BLaER1 treated with 17β-estradiol and CSF1 and Interleukin-3, amounts not matched to agents 10 nM and 100 nM (cell line): ENCODE measurements at regions not wholly inside any gene's neighbourhood (a gene's known extent, or its start where the extent isn't known, plus 50 kb on each side); places are given as distances from the start of the nearest gene placed in this dataset.

Experiments
- H3K27ac ChIP-seq, 11 experiments: shearing (Covaris generic); formaldehyde crosslinking; 2 replicates each; pipeline ENCODE4 v1.8.1; 2022
- H3K27me3 ChIP-seq, 11 experiments: shearing (Covaris generic); formaldehyde crosslinking; 2 replicates each; pipeline ENCODE4 v1.8.1; 2022
- H3K36me3 ChIP-seq, 11 experiments: shearing (Covaris generic); formaldehyde crosslinking; 2 replicates each; pipeline ENCODE4 v1.8.1; 2022
- H3K4me1 ChIP-seq, 10 experiments: shearing (Covaris generic); formaldehyde crosslinking; 2 replicates each; pipeline ENCODE4 v1.8.1; 2022
- H3K4me2 ChIP-seq, 11 experiments: shearing (Covaris generic); formaldehyde crosslinking; 2 replicates each; pipeline ENCODE4 v1.8.1; 2022
- H3K4me3 ChIP-seq, 10 experiments: shearing (Covaris generic); formaldehyde crosslinking; 2 replicates each; pipeline ENCODE4 v1.8.1; 2022
- H3K9ac ChIP-seq, 11 experiments: shearing (Covaris generic); formaldehyde crosslinking; 2 replicates each; pipeline ENCODE4 v1.8.1; 2022
- H3K9me3 ChIP-seq, 11 experiments: shearing (Covaris generic); formaldehyde crosslinking; replicated peaks in 1 of 11; 2 replicates each; pipeline ENCODE4 v1.8.1; 2022
- H4K20me1 ChIP-seq, 11 experiments: shearing (Covaris generic); formaldehyde crosslinking; 2 replicates each; pipeline ENCODE4 v1.8.1; 2022
- Cebpa-rat ChIP-seq, 11 experiments: shearing (Covaris generic); IDR thresholded peaks; 2 replicates each; pipeline ENCODE4 v1.8.1; 2022

DNA sequence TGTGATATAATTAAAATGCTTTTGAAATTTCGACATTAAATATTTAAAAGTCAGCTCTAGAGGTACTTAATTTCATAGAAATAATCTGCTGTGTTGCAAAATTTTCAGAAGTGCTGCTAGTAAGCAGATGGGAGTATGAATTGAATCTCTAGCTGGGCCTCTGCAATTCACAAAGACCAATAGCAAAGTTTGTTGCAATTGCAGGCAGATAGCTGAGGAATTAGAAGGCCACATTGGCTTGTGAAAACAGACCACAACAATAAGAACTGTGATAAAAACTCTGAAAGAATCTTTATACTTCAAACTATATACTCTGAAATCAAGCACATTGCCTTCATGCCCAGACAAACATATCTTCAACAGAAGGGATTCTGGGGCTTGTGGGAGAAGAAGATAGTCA lies 636.3 kb upstream of the SOX9 start:
- Histone ChIP-seq H3K4me2 (no peak overlapping the region), H3K4me1 (no peaks in the 10 kb centered on the region), H3K27me3 (no peaks in the 10 kb centered on the region), H3K36me3 (no peaks in the 10 kb centered on the region), H4K20me1 (no peaks in the 10 kb centered on the region), H3K9me3 (no peaks in the 10 kb centered on the region), H3K9ac (no peak overlapping the region), H3K27ac (no peak overlapping the region), H3K4me3 (no peak overlapping the region)
- TF ChIP-seq Cebpa-rat (IDR thresholded peaks at IDR 0.05), result no peak

DNA sequence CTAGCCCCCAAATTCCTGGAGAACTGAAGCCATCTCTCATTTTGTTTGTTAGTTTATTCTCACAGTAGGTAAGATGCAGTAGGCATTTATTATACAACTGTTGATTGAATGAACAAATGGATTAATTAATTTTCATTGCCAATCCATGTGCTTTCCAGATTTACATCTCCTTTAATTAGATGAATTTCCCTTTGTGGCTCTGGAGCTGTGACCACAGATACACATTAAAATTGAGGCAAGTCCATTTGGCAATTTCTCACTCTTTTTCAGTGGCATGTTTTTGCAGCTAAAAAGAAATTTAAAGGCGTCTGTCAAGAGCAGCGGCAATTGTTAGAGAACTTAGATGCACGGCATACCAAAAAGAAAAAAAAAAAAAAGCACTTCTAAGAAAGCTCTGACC lies 635.4 kb upstream of the SOX9 start:
- Histone ChIP-seq H4K20me1 (no peaks in the 10 kb centered on the region), H3K9ac (no peak overlapping the region), H3K27ac (no peak overlapping the region), H3K4me3 (no peak overlapping the region), H3K27me3 (no peaks in the 10 kb centered on the region), H3K4me1 (no peaks in the 10 kb centered on the region), H3K36me3 (no peaks in the 10 kb centered on the region), H3K4me2 (no peak overlapping the region), H3K9me3 (no peaks in the 10 kb centered on the region)
- no peak for TF ChIP-seq Cebpa-rat (IDR thresholded peaks at IDR 0.05)

DNA sequence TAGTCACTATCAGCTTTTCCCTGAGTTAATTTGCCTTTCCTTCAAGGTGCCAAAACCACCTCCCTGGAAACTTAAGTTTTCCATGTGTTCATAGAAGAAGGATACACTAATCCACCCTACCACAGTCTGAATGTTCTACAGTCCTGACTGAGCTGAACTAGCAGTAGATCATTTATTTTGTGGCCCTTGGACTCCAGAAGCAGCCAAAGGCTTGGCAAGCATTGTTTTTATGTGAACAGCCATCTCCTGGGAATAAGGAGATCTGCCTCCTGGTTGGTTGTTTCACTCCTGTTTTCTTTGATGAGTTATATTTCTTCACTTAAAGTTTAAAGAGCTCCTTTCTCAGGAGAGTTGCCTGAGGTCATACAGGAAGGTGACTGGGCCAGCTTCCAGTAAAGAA lies 634.6 kb upstream of the SOX9 start:
- H3K36me3 ChIP-seq, result no peaks in the 10 kb centered on the region
- no peaks in the 10 kb centered on the region for H3K4me1 ChIP-seq
- H3K4me2 ChIP-seq, result no peak overlapping the region
- no peaks in the 10 kb centered on the region for H3K9me3 ChIP-seq
- H4K20me1 ChIP-seq, result no peaks in the 10 kb centered on the region
- no peak overlapping the region for H3K9ac ChIP-seq
- TF ChIP-seq Cebpa-rat (IDR thresholded peaks at IDR 0.05), result no peak
- H3K27me3 ChIP-seq, result no peaks in the 10 kb centered on the region
- no peak overlapping the region for H3K4me3 ChIP-seq
- no peak overlapping the region for H3K27ac ChIP-seq

DNA sequence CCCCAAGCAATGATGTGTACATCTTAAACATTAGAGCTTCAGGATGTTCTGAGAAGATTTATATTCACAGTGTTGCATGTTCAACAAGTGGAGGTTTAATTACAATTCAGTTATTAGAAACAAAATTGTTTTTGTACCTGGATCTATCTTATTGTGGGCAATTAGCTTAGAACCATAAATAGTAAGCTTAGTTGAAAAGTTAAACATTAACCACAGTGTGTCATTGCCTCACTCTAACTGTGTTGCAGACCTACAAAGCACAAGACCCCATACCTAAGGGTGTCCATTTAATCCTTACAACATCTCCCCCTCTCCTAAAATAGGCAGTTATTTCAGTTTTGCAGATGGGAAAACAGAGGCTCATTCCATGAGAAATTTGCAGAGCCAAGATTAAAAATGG lies 632.0 kb upstream of the SOX9 start:
- H3K4me3 ChIP-seq, result no peak overlapping the region
- H3K9ac ChIP-seq, result no peak overlapping the region
- no peak overlapping the region for H3K4me2 ChIP-seq
- no peaks in the 10 kb centered on the region for H3K27me3 ChIP-seq
- no peaks in the 10 kb centered on the region for H3K4me1 ChIP-seq
- no peaks in the 10 kb centered on the region for H4K20me1 ChIP-seq
- H3K27ac ChIP-seq, result no peak overlapping the region
- no peak for TF ChIP-seq Cebpa-rat (IDR thresholded peaks at IDR 0.05)
- no peaks in the 10 kb centered on the region for H3K36me3 ChIP-seq
- no peaks in the 10 kb centered on the region for H3K9me3 ChIP-seq

DNA sequence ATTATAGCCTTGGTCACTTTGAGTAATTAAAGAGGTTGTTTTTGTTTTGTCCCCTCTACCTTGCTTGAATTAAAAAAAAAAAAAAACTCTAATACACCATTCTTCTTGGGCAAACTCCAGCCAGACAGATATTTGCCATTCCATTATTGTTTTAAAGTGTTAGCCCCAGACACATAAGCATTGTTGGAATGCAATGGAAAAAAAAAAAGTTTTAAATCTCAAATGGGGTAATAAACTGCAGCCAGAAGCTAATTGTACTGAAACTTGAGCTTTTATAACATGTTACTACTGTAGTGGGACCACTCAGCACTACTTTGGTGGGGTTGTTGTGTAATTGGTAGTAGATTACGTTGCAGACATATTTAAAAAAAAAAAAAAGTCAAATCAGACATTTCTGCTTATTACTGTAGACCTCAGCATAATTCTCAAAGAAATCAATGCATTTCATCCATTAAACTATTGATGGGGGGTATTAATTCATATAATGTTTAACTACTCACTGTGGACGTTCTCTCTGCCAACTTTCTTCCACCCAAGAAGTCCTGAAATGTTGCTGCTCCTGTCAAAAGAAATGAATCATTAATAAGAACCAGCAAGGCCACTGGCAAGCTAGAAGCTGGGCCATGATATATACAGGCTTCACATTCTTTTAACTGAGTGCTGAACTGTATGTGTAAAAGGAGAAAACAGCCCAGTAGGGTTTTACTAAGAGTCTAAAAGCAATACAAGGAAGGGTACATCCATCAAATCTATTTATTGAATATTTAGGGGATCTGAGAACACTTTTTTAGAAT lies 626.6 kb upstream of the SOX9 start:
- H3K9me3 ChIP-seq, result no peaks in the 10 kb centered on the region
- H3K4me2 ChIP-seq, result no peak overlapping the region
- H3K27ac ChIP-seq, result no peak overlapping the region
- H3K36me3 ChIP-seq, result no peaks in the 10 kb centered on the region
- H3K4me1 ChIP-seq, result no peaks in the 10 kb centered on the region
- no peaks in the 10 kb centered on the region for H3K27me3 ChIP-seq
- TF ChIP-seq Cebpa-rat (IDR thresholded peaks at IDR 0.05), result no peak
- no peak overlapping the region for H3K9ac ChIP-seq
- no peak overlapping the region for H3K4me3 ChIP-seq
- no peaks in the 10 kb centered on the region for H4K20me1 ChIP-seq

DNA sequence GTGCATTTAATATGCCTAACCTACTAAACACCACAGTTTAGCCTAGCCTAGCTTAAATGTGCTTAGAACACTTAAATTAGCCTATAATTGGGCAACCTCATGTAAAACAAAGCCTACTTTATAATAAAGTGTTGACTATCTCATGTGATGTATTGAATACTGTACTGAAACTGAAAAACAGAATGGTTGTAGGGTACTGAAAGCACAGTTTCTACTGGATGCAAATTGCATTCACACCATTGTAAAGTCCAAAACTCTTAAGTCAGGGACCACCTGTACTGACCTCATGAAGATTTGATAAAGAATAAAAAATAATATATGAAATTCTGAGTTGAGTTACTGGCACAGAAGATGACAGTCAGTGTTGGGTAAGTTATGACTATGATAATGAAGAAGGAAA lies 625.4 kb upstream of the SOX9 start:
- no peaks in the 10 kb centered on the region for H3K4me1 ChIP-seq
- no peaks in the 10 kb centered on the region for H4K20me1 ChIP-seq
- no peak for TF ChIP-seq Cebpa-rat (IDR thresholded peaks at IDR 0.05)
- H3K4me2 ChIP-seq, result no peak overlapping the region
- H3K9ac ChIP-seq, result no peak overlapping the region
- H3K4me3 ChIP-seq, result no peak overlapping the region
- H3K9me3 ChIP-seq, result no peaks in the 10 kb centered on the region
- no peaks in the 10 kb centered on the region for H3K27me3 ChIP-seq
- no peak overlapping the region for H3K27ac ChIP-seq
- H3K36me3 ChIP-seq, result no peaks in the 10 kb centered on the region

DNA sequence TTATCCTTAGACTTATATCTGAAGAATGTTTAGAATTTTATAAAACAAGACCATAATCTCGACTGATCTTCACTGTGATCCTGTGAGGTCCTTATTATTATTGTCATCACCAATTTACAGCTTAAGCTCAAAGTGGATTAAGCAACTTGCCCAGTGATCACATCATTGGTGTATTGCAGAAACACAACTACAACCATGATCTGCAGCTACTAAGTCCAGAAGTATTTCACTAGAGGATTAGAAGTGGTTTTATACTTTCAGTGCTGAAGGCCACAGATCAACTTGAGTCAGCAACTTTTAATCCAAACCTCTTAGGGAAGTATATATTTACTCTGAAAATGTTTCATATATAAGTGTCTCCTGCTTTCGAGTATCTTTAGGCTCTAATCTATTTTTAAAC lies 624.3 kb upstream of the SOX9 start:
- H3K4me1 ChIP-seq, result peaks cover 0 to 9% (median 0%) of the 10 kb centered on the region in 10 experiments; a peak in 7 of 20 replicates
- TF ChIP-seq Cebpa-rat (IDR thresholded peaks at IDR 0.05), result no peak

DNA sequence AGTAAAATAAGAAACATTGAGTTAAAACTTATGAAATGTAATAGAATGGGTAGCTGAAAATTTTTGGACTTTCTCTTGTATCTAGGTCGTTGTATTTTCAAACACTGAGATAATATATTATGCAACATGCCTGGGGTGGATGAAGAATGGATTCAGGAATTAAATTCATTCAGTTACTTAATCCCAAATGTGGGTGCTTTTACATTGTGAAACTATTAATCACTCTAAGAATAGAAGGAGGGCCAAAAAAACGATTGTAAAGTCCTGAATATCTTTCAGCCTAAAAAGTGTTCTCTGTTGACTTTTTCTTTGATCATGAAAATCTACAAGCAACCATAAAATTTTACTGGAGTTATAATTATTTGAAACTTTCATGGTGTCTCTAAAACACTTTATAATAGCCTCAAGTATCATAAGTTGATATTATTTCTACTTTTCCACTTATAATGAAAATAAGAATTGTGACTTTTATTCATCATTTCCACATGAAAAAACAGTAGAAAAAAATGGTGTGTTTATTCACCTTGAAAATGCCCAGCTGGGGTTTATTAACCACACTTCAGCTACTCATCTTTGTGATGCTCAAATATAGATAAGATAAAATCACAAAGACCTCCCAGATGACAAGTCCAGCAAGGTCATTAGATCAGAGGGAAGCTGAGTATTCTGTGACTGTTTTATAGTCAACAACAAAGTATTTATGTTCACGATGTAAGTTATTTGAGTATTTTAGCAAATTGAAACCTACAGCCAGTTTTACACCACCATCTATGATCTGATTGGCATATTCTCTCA lies 619.9 kb upstream of the SOX9 start:
- H3K36me3 ChIP-seq, result no peaks in the 10 kb centered on the region
- peaks cover 0 to 13% (median 0%) of the 10 kb centered on the region in 10 experiments; a peak in 7 of 20 replicates for H3K4me1 ChIP-seq
- H3K27ac ChIP-seq, result no peak overlapping the region
- H4K20me1 ChIP-seq, result no peaks in the 10 kb centered on the region
- peak overlapping the region in 4 of 11 experiments; percentile 7 to 38 (median 18); a peak in 5 of 22 replicates for H3K4me2 ChIP-seq
- H3K9ac ChIP-seq, result no peak overlapping the region
- TF ChIP-seq Cebpa-rat (IDR thresholded peaks at IDR 0.05), result no peak
- no peak overlapping the region for H3K4me3 ChIP-seq
- no peaks in the 10 kb centered on the region for H3K9me3 ChIP-seq
- no peaks in the 10 kb centered on the region for H3K27me3 ChIP-seq

More for the DNA sequence above, 624.3 kb upstream of the SOX9 start:
- no peaks in the 10 kb centered on the region for H4K20me1 ChIP-seq
- H3K4me3 ChIP-seq, result no peak overlapping the region
- H3K27me3 ChIP-seq, result no peaks in the 10 kb centered on the region
- no peaks in the 10 kb centered on the region for H3K9me3 ChIP-seq
- no peak overlapping the region for H3K4me2 ChIP-seq
- no peak overlapping the region for H3K27ac ChIP-seq
- H3K9ac ChIP-seq, result no peak overlapping the region
- H3K36me3 ChIP-seq, result no peaks in the 10 kb centered on the region

DNA sequence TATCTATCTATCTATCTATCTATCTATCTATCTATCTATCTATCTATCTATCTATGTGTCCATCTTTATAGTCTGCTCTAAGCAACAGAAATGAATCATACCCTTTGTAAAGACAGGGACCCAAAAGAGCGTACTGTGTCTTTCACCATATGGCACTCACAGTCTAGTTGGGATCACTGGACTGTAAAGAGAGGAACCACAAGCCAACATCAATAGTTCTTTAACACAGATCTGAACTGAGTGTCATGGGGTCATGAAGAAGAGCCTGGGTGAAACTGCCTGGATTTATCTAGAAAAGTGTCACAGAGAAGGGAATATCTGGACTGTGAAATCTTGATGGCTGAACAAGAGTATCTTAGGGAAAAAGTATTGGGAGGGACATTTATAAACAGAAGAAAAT lies 619.1 kb upstream of the SOX9 start:
- Histone ChIP-seq H3K4me3 (no peak overlapping the region), H3K27ac (no peak overlapping the region), H3K9me3 (no peaks in the 10 kb centered on the region), H3K36me3 (no peaks in the 10 kb centered on the region), H3K4me1 (peaks cover 0 to 13% (median 0%) of the 10 kb centered on the region in 10 experiments; a peak in 7 of 20 replicates), H3K27me3 (no peaks in the 10 kb centered on the region), H4K20me1 (no peaks in the 10 kb centered on the region), H3K9ac (no peak overlapping the region), H3K4me2 (peak overlapping the region in 3 of 11 experiments; percentile 10 to 38 (median 25); a peak in 4 of 22 replicates)
- no peak for TF ChIP-seq Cebpa-rat (IDR thresholded peaks at IDR 0.05)
